Transverse colon (tissue), 4 donors: ENCODE measurements at regions not wholly inside any gene's neighbourhood (a gene's known extent, or its start where the extent isn't known, plus 50 kb on each side); places are given as distances from the start of the nearest gene placed in this dataset.

Source experiments
- EP300 ChIP-seq: sonication (generic); formaldehyde crosslinking; IDR thresholded peaks from one replicate; pipeline ENCODE4 v1.6.1; 2017; ENCODE audit warnings: antibody characterized with exemption, low read depth
- POLR2A ChIP-seq: fragments of 450-650 bp; IDR thresholded peaks from one replicate; pipeline ENCODE4 v1.6.1; 2016; ENCODE audit warnings: antibody characterized with exemption, mild to moderate bottlenecking, moderate library complexity
- POLR2AphosphoS5 ChIP-seq, 3 donors: sonication (generic); formaldehyde crosslinking; IDR thresholded peaks; one replicate each; pipeline ENCODE4 v1.6.1; 2016; ENCODE audit warnings: antibody characterized with exemption in 3 of 3
- TF ChIP-seq, protein P1 (sequence below), 5 experiments: fragments of 200-600 bp in 3 of 5; fragments of 450-650 bp in 2 of 5; sonication (generic) in 3 of 5; IDR thresholded peaks; 1 replicate in 2 of 5; 2 replicates in 3 of 5; pipeline ENCODE4 v1.5.1; 2016 to 2017; ENCODE audit warnings: antibody characterized with exemption in 5 of 5, inconsistent platforms in 3 of 5, mild to moderate bottlenecking in 2 of 5, moderate library complexity in 1 of 5

DNA sequence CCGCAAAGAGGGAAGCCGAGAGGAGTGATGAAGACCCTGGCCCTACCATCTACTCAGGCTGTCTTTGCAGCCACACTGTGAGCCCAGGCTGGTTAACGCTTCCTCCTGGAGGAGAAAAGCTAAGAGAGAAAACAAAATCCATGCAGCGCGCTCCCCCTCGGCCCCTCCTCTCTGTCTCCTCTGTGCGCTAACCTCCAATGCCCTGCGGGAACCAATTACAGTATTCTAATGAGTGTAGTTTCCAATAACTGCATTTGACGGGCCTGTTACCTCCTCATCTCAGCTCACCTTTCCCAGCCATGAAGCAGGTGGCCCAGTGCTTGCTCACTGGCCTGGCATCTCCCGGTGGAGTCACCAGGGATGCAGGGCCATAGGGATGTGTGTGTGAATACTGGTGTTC, 565.5 kb downstream of the EBF1 start:
- TF ChIP-seq, protein P1, sequence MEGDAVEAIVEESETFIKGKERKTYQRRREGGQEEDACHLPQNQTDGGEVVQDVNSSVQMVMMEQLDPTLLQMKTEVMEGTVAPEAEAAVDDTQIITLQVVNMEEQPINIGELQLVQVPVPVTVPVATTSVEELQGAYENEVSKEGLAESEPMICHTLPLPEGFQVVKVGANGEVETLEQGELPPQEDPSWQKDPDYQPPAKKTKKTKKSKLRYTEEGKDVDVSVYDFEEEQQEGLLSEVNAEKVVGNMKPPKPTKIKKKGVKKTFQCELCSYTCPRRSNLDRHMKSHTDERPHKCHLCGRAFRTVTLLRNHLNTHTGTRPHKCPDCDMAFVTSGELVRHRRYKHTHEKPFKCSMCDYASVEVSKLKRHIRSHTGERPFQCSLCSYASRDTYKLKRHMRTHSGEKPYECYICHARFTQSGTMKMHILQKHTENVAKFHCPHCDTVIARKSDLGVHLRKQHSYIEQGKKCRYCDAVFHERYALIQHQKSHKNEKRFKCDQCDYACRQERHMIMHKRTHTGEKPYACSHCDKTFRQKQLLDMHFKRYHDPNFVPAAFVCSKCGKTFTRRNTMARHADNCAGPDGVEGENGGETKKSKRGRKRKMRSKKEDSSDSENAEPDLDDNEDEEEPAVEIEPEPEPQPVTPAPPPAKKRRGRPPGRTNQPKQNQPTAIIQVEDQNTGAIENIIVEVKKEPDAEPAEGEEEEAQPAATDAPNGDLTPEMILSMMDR (IDR thresholded peaks at IDR 0.05) = no peak
- no peak for TF ChIP-seq EP300
- no peak for TF ChIP-seq POLR2AphosphoS5 (IDR thresholded peaks at IDR 0.05)
- TF ChIP-seq POLR2A = no peak
